Activated CD4-positive, alpha-beta T cell treated with anti-CD3 and anti-CD28 coated beads, Interleukin-2, amount 50 U/mL, for 1 hour (primary cell): ENCODE measurements at regions not wholly inside any gene's neighbourhood (a gene's known extent, or its start where the extent isn't known, plus 50 kb on each side); places are given as distances from the start of the nearest gene placed in this dataset.
"Not testable (repeated sequence)": the region's sequence is repeated elsewhere in the genome, so short reads cannot be mapped to it uniquely, and the experiment has no call there.

Experiments used
- DNase-seq: peaks from one replicate; pipeline ENCODE4 v3.0.0-alpha.2; 2020

DNA sequence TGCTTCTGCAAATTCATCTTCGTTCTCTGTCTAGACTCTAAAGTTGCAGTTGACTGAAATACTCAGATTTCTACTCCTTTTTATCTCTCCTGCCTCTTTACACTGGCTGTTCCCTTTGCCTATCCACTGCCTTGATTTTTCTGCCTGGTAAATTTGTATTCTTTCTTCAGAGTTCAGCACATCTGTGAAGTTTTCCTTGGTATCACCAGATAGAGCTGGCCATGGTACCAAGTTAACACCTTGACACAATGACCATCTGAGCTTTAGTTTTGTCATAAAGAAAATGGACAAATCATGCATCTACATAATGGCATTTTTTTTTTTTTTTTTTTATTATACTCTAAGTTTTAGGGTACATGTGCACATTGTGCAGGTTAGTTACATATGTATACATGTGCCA is 143.0 kb downstream of the PPP1R3A start:
- DNase-seq: no peak

DNA sequence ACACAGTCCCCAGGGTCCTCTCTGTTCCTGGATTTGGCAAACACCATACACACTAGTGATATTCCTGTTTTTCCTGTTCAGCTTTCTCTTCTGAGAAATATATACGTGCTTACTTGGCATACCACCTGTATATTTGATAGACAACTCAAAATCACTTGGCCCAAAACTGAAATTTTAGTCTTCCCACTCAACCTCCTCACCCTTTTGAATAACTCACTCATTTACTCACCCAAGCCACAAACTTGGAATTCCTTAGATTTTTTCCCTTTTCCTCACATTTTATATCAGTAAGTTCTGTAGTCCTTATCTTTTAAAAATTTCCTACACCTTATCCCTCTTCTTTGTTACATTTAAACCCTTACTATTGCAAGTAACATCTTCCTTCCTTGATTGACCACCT is 143.4 kb downstream of the PPP1R3A start:
- no peak for DNase-seq

- no peak for DNase-seq
Measured at GRCh38 chr7:113774182-113774807, 144.5 kb downstream of the PPP1R3A start.

- no peak for DNase-seq
Measured at GRCh38 chr7:113770146-113770738, 148.6 kb downstream of the PPP1R3A start.

DNA sequence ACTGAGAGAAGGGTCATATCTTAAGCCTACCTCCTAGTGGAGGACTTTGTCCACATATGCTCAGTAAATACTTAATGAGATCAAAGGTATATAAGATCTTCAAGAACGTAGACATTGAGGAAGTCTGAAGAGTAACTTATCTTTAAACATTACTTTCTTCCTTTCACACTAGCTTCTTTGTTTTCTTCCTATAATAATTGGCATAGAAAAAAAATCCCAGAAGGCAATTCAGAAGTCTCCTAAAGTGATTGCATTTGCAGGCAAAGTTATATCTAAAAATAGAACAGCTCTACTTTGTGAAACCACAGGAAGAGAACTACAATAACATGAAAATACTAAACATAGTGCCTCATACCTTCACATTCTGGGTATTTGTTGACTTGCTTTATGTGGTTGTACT is 150.4 kb downstream of the PPP1R3A start:
- no peak for DNase-seq

GRCh38 chr7:113764401-113765035 is 154.3 kb downstream of the PPP1R3A start:
- DNase-seq: no peak

GRCh38 chr7:113763226-113763625 is 155.6 kb downstream of the PPP1R3A start:
- no peak for DNase-seq

- no peak for DNase-seq
Measured at GRCh38 chr7:113756250-113756649, 162.6 kb downstream of the PPP1R3A start.

DNA sequence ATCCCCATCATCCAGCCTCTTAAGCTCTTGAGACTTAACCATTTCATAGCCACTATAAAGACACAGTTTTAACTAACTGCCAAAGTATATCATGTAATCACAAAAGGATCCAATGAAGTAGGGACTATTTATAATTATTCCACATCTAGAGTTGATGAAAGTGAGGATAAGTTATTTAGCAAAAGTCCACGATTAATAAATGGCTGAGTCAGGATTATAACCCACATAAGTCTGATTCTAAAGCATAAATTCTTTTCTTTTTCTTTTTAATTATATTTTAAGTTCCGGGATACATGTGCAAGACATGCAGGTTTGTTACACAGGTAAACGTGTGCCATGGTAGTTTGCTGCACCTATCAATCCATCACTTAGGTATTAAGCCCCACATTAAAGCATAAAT is 166.1 kb downstream of the PPP1R3A start:
- no peak for DNase-seq

- no peak for DNase-seq
Measured at GRCh38 chr7:113752289-113752688, 166.5 kb downstream of the PPP1R3A start.

DNA sequence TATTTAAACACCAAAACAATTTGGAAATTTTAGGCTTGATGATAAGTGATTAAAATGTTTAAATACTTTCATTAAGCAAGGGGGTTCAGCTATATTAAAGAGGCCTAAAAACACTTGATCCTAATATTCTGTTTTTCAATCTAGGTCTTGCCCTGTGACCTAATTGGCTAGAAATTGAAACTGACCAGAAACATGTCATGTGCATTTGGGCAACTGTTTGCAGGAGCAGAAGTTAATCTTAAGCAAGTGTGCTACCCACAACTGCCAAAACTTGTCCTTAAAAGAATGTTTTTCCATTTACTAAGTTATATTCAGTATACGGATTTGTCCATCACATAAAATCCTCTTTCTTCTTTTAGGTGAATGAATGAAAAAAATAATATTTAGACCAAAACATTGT is 167.3 kb downstream of the PPP1R3A start:
- no peak for DNase-seq

GRCh38 chr7:113748385-113748784 is 170.4 kb downstream of the PPP1R3A start:
- DNase-seq: not testable (repeated sequence)

DNA sequence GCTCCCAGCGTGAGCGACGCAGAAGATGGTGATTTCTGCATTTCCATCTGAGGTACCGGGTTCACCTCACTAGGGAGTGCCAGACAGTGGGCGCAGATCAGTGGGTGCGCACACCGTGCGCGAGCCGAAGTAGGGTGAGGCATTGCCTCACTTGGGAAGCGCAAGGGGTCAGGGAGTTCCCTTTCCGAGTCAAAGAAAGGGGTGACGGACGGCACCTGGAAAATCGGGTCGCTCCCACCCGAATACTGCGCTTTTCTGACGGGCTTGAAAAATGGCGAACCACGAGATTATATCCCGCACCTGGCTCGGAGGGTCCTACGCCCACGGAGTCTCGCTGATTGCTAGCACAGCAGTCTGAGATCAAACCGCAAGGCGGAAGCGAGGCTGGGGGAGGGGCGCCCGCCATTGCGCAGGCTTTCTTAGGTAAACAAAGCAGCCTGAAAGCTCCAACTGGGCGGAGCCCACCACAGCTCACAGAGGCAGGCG is 175.8 kb downstream of the PPP1R3A start:
- not testable (repeated sequence) for DNase-seq

GRCh38 chr7:113742377-113742776 is 176.4 kb downstream of the PPP1R3A start:
- no peak for DNase-seq

GRCh38 chr7:113731571-113731970 is 187.2 kb downstream of the PPP1R3A start:
- DNase-seq: no peak

GRCh38 chr7:113730309-113730955 is 188.4 kb downstream of the PPP1R3A start:
- DNase-seq: no peak

DNA sequence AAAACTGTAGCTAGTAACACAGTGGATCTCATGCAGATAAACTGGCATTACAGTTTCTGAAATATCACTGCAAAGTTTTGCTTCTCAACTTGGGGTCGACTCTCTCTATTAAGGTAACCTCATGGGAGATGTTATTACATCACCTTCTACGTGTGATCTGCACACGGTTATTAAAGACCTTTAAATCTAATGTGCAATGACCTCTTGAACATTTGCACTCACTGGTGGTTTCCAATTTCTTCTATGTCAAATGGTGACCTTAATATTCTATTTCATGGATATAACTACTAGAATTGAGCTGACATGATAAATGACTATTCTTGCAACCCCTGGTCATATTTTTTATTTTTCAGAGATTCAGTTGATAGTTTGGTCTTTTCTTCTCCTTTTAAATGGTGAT is 191.3 kb downstream of the PPP1R3A start:
- DNase-seq: no peak

GRCh38 chr7:113722006-113722405 is 196.8 kb downstream of the PPP1R3A start:
- no peak for DNase-seq

- no peak for DNase-seq
Measured at GRCh38 chr7:113717739-113718138, 201.1 kb downstream of the PPP1R3A start.

DNA sequence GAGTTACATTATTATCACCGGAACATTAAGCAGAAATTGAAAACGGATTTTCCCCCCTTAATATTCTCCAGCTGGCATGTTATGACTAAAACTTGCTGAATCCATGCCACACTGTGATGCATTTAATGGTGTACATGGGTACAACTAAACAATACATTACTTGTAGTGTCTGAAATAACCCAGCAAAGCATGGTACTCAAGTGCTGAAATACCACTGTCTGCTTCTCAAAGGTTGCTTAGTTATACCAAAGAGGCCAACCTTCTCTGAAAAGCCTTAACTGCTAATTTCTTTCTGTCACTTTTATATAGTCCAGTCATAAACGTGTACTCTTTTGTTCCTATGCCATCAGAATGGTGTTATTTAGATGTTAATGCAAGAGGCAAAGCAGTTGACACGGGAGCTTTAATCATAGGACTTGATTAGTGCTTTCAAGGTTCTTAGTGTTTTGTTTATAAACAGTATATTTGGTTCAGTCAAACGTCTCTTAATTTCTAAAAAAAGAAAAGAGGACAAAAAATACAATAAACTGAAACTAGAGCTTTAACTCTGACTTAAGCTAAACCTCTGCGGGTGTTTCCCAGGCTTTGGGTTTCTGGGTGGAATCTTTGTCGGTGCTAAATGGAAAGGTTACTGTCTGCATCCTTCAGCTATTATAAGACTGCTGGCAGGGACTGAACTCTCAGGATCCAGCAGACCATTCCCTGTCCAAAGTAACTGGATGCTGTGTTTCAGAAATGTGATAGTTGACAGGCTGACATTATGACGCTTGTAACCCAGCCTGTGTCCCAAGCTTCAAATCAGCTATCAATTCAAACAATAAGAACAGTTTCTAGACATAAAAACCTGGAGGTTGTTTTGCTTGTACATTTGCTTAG is 202.6 kb downstream of the PPP1R3A start:
- DNase-seq: no peak

GRCh38 chr7:113715262-113715661 is 203.5 kb downstream of the PPP1R3A start:
- no peak for DNase-seq

DNA sequence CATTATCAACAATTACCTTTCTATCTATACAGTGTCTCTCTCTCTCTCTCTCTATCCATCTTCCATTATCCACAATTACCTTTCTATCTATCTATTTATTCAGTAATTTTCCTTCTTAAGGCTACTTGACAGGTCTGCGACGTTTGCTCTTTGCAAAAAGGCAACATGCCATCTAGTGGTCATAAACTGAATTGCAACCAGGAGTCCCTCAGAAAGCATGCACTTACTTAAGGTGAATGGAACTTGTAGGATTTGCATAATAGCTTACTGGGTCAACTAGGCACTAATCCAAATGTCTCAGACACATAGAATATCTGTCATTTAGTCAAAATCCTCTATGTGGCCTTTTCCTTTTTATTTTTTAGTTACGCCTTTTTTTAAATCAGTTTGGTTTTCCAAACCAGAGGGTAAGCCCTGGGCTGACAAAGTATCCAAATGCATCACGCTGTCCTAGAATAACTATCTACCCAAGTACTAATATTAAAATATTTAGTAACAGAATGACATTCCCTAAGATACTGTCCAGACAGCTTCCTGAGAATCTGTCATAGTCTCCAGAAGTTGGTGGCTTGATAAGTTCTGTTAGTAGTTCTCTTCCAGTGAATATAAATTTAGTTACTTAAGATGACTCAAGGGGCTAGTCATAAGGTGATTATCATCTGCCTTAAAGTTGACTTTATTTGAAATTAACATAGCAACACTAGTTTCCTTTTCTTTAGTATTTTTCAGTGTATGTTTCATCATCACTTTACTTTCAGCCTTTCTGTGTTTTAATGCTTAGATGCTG is 208.3 kb downstream of the PPP1R3A start:
- DNase-seq: no peak
